Stimulated activated CD4-positive, alpha-beta T cell treated with anti-CD3 and anti-CD28 coated beads, Interleukin-4, amount 100 ng/mL, for 1 hour (primary cell): ENCODE measurements at regions not wholly inside any gene's neighbourhood (a gene's known extent, or its start where the extent isn't known, plus 50 kb on each side); places are given as distances from the start of the nearest gene placed in this dataset.

Experiments used
- DNase-seq: peaks from one replicate; pipeline ENCODE4 v3.0.0-alpha.2; 2020

- no peak for DNase-seq
These were observed 714.7 kb downstream of the BRD1 start for GRCh38 chr22:49112661-49113626.

DNA sequence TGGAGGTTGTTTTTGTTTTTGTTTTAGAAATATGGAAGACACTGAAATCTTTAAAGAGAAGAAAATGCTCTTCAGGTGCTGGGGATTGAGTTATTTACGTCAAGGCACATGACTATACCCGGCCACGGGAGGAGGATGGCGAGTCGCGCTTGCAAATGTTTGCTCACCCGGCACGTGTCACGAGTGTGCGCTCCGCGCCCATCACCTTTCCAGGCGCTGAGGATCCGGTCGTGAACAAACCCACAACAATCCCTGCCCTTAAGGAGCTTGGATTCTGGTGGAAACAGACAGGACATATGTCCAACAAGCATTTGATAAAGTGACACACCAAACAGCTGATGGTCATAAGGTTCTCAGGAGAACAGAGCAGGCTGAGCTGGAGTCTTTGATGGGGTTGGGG is 715.5 kb downstream of the BRD1 start:
- DNase-seq: no peak

GRCh38 chr22:49111085-49111484 is 716.6 kb downstream of the BRD1 start:
- no peak for DNase-seq

DNA sequence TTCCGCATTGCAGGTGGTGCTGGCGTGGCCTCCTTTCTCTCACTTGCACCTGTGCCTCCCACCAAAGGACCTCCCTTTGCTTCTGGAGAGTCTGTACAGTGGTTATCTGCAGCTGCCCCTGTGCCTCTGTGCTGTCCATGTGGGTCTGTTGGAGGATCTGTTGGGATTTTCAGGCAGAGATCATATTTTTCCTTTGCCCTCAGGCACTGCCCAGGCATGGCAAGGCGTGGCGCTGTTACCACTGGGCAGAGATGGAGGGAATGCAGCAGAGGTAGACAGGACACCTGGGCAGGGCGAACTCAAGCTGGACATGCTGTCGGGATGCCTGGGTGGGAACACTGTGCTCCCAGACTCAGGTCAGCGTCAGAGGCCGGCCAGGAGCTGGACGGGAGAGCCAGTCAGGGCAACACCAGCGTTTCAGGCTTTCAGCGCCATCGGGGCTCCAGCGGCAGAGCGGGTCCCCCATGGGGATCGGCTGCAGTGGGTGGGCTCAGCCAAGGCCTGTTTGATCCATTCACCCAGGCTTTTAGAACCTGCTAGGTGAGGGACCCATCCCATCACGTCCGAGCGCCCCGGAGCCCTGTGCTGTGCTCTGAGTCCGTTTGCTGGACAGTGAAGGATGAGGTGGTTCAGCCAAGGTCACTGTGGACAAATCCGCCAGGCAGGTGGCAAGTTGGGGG is 718.9 kb downstream of the BRD1 start:
- no peak for DNase-seq

- DNase-seq: no peak
These were observed 719.6 kb downstream of the BRD1 start for GRCh38 chr22:49107961-49108530.

DNA sequence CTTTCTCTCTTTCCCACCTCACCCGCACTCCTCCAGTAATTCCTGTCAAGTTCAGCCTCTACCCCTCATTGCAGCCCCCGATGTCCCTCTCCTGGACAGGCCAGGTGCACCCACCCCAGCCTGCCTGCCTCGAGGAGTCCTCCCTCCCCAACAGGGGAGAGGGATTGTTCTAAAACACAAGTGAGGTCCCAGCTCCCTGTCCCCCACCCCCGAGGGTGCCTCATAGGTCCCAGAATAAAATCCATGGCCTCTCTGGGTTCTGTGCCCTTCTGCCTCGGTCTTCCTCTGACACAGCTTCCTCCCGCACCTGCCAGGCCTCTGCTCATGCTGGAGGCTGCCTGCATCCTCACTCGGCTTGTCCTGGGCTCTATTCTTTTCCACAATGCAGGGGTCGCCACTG is 720.1 kb downstream of the BRD1 start:
- DNase-seq: no peak

DNA sequence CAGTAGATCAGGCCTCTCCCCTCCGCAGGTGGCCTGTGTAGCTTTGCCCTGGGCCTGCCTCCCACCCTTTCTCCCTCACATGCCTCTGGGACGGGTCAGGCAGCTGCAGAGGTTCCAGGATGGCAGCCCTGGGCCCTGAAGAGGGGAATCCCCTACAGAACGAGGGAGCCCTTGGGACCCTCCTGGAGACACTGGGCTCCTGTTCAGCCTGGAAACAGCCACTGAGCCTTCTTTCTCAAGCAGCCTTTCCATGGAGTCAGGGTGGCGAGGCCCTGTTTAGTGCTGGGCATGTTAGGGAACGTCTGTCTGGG is 720.9 kb downstream of the BRD1 start:
- no peak for DNase-seq

DNA sequence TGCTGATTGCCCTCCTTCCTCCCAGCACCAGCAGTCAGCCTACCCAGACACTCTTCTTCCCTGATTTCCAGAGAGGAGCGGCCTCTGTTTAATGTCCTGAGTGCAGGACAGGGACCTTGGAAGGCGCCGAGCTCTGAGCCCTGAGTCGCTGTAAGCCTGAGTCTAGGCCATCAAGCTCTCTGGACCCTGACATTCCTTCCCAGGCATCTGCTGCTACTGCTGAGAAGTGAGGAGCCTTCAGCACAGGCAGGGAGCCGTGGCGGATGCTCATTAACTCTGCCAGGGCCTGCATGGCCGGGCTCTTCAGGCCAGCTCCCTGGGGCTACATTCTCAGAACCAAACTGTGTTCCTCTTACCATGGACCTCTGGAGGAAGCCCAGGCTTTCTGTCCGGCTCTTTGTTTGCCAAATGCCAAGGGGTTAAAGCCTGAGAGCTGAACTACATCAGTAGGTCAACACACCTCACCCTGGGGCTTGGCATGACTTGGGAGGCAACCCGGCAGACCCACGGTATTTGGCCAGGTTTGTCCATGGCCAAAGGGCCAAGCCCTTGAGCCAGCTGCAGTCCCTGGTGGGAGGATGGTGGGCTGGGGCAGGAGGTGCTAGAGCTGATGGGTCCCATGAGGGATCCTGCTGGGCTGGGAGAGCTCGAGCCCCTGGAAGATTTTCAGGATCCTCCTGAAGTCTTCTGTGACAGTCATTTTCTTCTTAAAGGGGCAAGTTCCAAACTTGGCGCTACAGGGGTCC is 721.4 kb downstream of the BRD1 start:
- DNase-seq: no peak

DNA sequence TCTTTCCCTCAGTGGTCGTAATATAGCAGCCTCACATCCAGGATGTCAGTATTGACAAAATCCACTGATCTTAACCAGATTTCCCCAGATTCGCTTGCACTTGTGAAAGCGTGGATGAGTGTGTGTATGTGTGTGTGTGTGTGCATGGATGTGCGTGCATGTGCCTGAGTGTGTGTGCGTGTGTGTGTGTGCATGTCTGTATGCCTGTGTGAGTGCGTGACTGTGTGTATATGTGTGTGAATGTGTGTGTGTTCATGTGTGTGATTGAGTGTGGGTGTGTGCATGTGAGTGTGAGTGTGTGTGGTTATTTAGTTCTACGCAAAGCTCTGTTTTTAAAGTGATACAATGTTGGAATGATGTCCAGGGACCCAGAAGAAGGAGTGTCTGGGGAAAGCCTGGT is 723.2 kb downstream of the BRD1 start:
- DNase-seq: no peak

DNA sequence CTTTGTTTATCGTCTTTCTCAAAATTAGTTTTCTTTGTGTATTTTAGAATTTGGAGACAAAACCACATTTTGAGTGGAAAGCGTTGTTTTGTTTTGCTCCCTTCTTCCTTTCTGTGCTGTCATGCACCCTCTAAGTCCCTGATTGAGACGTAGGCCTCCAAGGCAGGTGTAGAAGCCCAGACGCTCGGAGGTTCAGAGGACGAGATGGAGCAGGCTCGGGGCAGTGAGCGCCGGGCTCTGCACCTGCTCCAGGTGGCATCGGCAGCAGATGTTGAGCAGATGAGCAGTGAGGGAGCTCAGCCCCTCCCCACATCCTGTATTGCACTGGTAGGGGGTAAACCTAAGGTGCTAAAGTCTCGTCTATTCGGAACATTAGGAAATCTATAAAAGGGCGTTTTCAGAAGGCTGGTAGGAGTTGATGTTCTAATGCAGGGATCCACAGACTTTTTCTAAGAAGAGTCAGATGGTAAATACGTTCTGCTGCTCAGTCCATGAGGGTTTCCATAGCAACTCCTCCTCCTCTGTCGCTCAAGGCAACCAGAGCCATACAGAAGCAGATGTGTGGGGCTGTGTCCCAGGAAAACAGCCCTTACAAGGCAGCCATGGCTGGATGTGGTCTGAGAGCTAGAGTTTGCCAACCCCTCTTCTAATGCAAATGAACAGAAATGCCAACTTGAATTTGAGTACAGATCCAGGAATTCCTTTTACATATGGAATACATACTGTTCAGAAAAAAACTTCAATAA is 724.2 kb downstream of the BRD1 start:
- no peak for DNase-seq

GRCh38 chr22:49102367-49102766 is 725.3 kb downstream of the BRD1 start:
- no peak for DNase-seq

DNA sequence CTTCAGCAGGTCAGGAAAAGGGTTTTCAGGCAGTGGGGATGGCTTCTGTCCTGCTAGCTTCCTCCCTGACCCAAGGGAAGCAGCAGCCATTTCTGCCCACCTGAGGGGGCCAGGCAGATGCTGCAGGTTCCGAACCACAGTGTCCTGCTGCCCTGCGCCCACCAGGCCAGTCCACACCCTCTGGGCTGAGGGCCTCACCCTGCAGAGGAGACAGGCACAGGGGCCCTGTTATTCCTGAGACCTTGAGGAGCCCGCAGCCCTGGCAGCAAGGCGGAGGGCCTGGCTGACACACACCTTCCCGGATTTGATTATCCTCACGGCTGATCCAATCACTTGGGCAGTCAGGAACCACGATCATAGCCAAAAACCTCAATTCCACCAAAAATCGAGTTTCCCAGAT is 725.8 kb downstream of the BRD1 start:
- no peak for DNase-seq

DNA sequence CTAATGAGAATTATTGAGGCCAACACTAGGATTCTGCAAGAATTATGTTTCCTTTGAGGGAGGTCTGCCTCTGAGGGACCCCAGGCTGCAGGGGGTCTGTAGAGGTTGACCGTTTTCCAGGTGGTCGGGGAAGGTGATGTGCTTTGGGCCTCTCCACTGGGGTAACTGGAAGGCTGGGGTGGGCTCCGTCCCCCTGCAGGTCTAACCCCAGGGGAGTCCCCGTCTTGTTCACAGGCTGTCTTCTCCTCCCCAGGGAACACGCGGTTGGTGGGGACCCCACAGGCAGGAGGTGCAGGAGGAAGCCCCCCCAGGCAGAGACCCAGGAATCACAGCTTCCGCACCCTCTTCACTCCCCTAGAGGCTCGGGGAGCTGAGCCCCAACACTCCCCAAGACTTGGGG is 726.4 kb downstream of the BRD1 start:
- DNase-seq: no peak

DNA sequence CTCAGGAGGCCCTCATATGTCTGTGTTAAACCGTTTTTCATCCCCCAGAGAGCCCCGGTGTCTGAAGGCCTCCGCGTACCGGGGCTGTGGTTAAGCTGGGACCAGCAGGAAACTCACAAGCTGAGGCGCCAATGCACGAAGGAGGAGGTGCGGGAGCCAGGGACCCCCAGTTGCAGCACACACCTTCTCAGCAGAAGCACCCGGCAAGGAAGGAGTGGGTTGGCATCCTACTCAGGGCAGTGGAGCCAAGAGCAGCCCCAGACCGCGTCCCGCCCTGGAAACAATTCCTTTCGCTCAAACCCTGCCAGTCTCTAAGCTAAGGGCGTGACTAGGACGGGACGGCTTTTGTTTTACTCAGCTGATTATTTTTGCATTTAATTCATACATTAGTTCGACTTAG is 726.9 kb downstream of the BRD1 start:
- no peak for DNase-seq

GRCh38 chr22:49100316-49100715 is 727.4 kb downstream of the BRD1 start:
- DNase-seq: no peak

GRCh38 chr22:49099496-49100124 is 728.1 kb downstream of the BRD1 start:
- DNase-seq: no peak

GRCh38 chr22:49099089-49099488 is 728.6 kb downstream of the BRD1 start:
- DNase-seq: no peak

- DNase-seq: no peak
These were observed 729.7 kb downstream of the BRD1 start for GRCh38 chr22:49097966-49098365.

DNA sequence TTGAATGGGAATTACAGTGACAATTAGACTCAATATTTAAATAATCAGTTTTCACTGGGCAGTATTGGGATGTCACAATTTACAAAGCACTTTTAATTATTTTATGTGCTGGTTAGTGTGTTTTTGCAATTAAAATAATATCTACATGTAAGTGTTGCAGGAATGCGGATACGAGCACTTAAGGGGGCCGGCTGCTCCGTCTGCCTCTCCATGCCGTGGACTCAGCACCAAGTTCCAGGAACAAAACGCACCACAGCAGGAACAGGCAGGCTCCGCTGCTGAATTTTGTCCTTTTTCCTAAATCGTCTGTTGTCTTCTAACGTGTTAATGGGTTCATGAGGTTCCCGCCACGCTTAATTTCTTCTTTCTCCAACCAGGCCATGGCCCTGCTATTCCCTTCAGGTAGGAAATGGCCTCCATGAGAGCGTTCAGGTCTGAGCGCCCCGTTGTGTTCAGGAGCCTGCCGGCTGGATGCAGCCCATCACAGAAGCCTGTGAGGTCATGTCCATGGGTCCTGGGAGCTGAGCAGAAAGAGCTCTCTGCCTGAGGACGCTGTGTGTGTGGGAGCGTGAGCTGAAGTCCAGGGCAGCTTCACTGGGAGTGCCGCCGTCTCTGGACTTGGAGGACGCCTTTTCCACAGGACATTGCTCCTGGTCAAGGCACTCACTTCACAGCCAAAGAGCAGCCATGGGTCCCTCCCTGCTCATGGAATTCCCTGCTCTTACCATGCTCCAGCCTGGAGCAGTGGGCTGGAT is 730.3 kb downstream of the BRD1 start:
- DNase-seq: no peak

DNA sequence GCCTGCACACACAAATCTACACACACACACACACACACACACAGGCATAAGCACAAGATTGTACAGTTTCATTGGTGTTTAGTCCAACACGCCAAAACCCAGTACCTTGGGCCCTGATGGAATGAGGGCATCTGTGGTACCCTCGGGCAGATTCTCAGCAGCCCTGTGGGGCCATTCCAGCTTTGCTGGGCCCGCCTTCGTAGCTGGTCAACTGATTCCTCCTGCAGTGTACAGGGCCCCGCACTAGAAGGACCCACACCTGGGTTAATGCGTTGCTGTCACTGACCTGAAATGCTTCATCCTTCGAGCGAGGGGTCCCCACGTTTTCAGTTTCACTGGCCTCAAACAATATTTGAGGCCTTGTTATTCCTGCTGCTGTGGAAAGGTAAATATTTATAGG is 731.2 kb downstream of the BRD1 start:
- DNase-seq: no peak

- no peak for DNase-seq
These were observed 732.3 kb downstream of the BRD1 start for GRCh38 chr22:49095366-49095765.
